Astrocyte (in vitro differentiated cells and primary cell): ENCODE measurements at regions not wholly inside any gene's neighbourhood (a gene's known extent, or its start where the extent isn't known, plus 50 kb on each side); places are given as distances from the start of the nearest gene placed in this dataset.

Source experiments
- CTCF ChIP-seq: IDR thresholded peaks from 2 replicates; pipeline ENCODE4 v1.5.1; 2011; ENCODE audit warnings: low read depth, mild to moderate bottlenecking, inconsistent platforms, low read length, moderate library complexity; ENCODE audit not compliant: insufficient read depth
- EZH2 ChIP-seq: IDR thresholded peaks from 2 replicates; pipeline ENCODE4 v1.6.1; 2012; ENCODE audit warnings: mild to moderate bottlenecking, low read length, inconsistent platforms; ENCODE audit not compliant: insufficient read depth

- TF ChIP-seq CTCF (no peak), EZH2 (no peak)
Observed at GRCh38 chr6:48641544-48641943, 530.5 kb upstream of the PTCHD4 start.
